ENCODE measurements at regions not wholly inside any gene's neighbourhood (a gene's known extent, or its start where the extent isn't known, plus 50 kb on each side); places are given as distances from the start of the nearest gene placed in this dataset.

GRCh38 chr12:18898470-18898869 is 160.6 kb downstream of the CAPZA3 start:
- ChIA-PET POLR2A (no interaction called here), CTCF (no interaction called here)
- intact Hi-C loops (cut with micrococcal nuclease), result no loop called here
- H3K27me3 ChIP-seq (ENCODE audit: control insufficient read depth in 2 of 2, insufficient read depth in 2 of 2, low read length in 2 of 2), result no peaks in the 10 kb centered on the region
- no peaks in the 10 kb centered on the region for H3K9me1 ChIP-seq (replicated peaks; ENCODE audit: control insufficient read depth, extremely low read depth, insufficient read depth, low read length)
- H3K4me3 ChIP-seq (replicated peaks in 1 of 3; ENCODE audit: insufficient read depth in 1 of 3, low read depth in 1 of 3, low read length in 3 of 3), result no peak overlapping the region
- H3K9me3 ChIP-seq (replicated peaks; ENCODE audit: control insufficient read depth, insufficient read depth, low read length), result no peaks in the 10 kb centered on the region
- dilution Hi-C loops (cut with MboI; ENCODE audit: extremely low pct_ligation_motif_present, low sequenced_read_pairs), result no loop called here
- no peak for FAIRE-seq
- H3K9ac ChIP-seq (replicated peaks; ENCODE audit: extremely low read depth, insufficient read depth, low read length), result no peak overlapping the region
- TF ChIP-seq MAX (IDR thresholded peaks at IDR 0.05; ENCODE audit: insufficient read depth, insufficient read length) (no peak), POLR2A (IDR thresholded peaks at IDR 0.05; ENCODE audit: low read depth, low read length) (no peak), JUN (IDR thresholded peaks at IDR 0.05; ENCODE audit: borderline replicate concordance, insufficient read depth, insufficient read length, low read depth) (no peak), GATA2 (IDR thresholded peaks at IDR 0.05; ENCODE audit: insufficient read depth, insufficient read length, low read depth, low read length) (no peak), CTCF (IDR thresholded peaks at IDR 0.05; ENCODE audit: extremely low read depth in 1 of 2, insufficient read depth in 1 of 2, low read depth in 1 of 2, low read length in 2 of 2) (no peak), POLR2AphosphoS5 (IDR thresholded peaks at IDR 0.05; ENCODE audit: insufficient read depth, low read depth, low read length) (no peak), EZH2 (IDR thresholded peaks at IDR 0.05; ENCODE audit: borderline replicate concordance, low read depth, low read length, severe bottlenecking) (no peak), FOS (IDR thresholded peaks at IDR 0.05; ENCODE audit: borderline replicate concordance, insufficient read depth, low read length) (no peak), MYC (IDR thresholded peaks at IDR 0.05; ENCODE audit: low read depth, low read length) (no peak)
- no peaks in the 10 kb centered on the region for H3K36me3 ChIP-seq (ENCODE audit: control insufficient read depth in 2 of 2, extremely low read depth in 1 of 2, insufficient read depth in 2 of 2, low read length in 2 of 2)
- no TSS peak for BruUV-seq (replicated peaks)
- H3K27ac ChIP-seq (ENCODE audit: insufficient read depth, low read depth, low read length), result no peak overlapping the region
- H4K20me1 ChIP-seq (replicated peaks; ENCODE audit: control insufficient read depth, extremely low read depth, insufficient read depth, low read length), result no peaks in the 10 kb centered on the region
- H2AFZ ChIP-seq (ENCODE audit: low read depth, low read length), result no peak overlapping the region
- H3K4me2 ChIP-seq (ENCODE audit: insufficient read depth, low read length), result no peak overlapping the region
- no peak for DNase-seq (ENCODE audit: low read depth, low spot score)
- no peaks in the 10 kb centered on the region for H3K79me2 ChIP-seq (ENCODE audit: control insufficient read depth, insufficient read depth, low read length)
- H3K4me1 ChIP-seq (ENCODE audit: control insufficient read depth, extremely low read depth, insufficient read depth, low read length), result no peaks in the 10 kb centered on the region
